GM18498 (cell line): ENCODE measurements at regions not wholly inside any gene's neighbourhood (a gene's known extent, or its start where the extent isn't known, plus 50 kb on each side); places are given as distances from the start of the nearest gene placed in this dataset.

Experiments used
- ATAC-seq: cut with Tn5 transposase; IDR thresholded peaks from one replicate; pipeline ENCODE4 v1.9.1; 2021; ENCODE audit warnings: mild to moderate bottlenecking, moderate library complexity; ENCODE audit not compliant: unreplicated experiment

DNA sequence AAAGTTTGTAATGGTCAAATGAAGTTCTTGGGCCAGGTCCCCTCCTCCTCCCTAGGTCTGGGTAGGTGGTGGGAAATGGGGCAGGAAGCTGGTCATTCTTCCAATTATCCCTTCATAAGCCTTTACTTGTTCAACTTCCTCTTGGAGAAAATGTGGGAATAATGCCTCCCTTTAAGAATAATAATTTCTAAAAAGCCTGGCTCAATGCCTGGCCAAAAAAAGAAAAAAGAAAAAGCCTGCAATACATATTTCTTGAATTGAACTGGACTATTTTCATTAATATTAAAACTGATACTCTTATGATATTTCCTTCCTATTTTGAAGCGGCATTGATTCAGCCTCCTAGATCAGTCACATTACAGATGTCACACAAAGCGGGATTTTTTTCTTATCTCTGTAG, 600.9 kb downstream of the CCDC171 start:
- no peak for ATAC-seq

GRCh38 chr9:16154521-16155078, 601.8 kb downstream of the CCDC171 start:
- ATAC-seq = peak; percentile 74

GRCh38 chr9:16155878-16156277, 603.0 kb downstream of the CCDC171 start:
- no peak for ATAC-seq

- no peak for ATAC-seq
Observed at GRCh38 chr9:16157216-16157615, 604.4 kb downstream of the CCDC171 start.

DNA sequence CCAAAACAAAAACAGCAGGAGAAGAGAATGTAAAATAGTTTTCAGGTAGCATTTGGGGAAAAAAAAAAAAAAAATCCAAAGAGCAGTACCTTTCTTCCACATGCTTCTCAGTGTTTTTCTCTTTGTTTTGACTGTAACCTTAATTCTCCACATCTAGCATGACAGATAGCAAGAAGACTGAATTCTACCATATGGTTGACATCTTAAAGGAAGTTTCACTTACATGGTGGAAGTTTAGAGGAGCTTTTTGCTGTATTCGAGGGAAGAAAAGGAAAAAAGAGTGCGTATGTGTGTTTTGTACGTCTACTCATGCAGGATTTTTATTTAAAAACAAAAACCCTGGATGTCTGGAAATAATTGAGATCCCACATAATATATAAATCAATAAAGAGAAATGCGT, 604.8 kb downstream of the CCDC171 start:
- ATAC-seq = no peak

DNA sequence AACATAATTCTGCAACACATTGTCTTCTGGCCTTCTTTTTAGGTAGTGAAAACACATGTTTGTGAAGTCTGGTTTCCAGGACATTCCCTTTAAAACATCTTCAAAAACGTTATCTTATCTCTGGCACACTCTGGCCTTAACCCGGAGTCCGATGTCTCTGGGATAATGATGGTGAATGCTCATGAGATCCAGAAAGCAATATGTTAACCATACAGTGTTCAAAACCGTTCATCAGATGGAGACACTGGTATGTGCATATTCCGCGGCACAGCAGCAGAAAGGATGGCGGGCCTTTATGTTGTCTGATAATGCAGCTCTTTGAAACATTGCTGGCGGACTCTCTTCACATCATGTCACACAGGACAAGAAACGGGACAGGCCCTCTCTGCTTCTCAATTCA, 605.2 kb downstream of the CCDC171 start:
- ATAC-seq = no peak

DNA sequence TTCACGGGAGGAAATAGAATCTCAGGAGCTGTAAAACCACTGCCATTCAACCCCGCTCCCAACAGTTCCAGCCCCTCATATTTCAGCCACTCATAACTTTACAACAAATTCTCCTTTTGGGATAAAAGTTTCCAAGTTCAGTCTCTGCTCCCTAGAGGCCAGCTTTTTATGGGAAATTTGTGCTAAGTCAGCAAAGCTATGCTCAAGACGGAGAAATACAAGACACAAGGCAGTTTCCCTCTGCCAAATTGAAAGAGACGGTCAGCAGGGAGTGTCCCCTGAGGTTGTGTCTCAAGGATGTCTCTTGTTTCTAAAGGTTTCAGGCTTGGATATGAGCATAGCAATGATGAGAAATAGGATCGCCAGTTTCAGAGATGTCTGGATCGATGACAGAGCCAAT, 608.6 kb downstream of the CCDC171 start:
- no peak for ATAC-seq

- ATAC-seq = no peak
Observed at GRCh38 chr9:16170119-16170518, 617.3 kb downstream of the CCDC171 start.

GRCh38 chr9:16171911-16172310, 619.1 kb downstream of the CCDC171 start:
- no peak for ATAC-seq

GRCh38 chr9:16172796-16173195, 620.0 kb downstream of the CCDC171 start:
- ATAC-seq = no peak

DNA sequence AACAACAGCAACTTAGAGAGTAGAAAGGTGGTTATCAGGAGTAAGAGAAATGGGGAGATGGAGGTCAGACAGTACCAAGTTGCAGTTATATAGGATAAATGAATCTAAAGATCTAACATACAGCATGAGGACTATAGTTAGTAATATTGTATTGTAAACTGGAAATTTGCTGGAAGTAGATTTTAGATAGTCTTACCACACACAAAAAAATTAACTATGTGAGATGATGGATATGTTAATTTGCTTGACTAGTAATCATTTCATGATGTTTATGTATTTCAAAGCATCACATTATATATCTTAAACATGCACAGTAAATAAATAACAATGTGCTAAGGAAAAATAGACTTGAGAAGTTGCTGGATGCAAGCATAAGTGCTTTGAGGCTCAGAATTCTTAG, 622.1 kb downstream of the CCDC171 start:
- ATAC-seq = no peak

- no peak for ATAC-seq
Observed at GRCh38 chr9:16175461-16175860, 622.6 kb downstream of the CCDC171 start.

DNA sequence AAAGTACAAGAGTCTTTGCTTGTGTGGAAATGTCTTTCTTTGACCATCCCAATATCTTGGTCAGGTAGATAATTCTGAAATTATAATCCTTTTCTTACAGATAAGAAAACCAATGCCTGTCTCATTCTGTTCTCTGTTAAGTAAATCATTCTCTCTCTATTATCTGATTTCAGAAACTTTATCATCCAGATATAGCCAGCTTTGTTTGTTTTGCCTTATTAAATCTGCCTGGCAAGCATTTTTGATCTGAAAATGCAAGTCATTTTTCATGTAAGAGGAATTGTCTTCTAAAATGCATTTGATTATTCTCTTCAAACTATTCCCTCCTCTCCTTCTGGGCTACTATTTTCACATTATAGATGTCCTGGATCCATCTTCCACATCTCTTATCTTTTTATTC, 625.5 kb downstream of the CCDC171 start:
- ATAC-seq = no peak

DNA sequence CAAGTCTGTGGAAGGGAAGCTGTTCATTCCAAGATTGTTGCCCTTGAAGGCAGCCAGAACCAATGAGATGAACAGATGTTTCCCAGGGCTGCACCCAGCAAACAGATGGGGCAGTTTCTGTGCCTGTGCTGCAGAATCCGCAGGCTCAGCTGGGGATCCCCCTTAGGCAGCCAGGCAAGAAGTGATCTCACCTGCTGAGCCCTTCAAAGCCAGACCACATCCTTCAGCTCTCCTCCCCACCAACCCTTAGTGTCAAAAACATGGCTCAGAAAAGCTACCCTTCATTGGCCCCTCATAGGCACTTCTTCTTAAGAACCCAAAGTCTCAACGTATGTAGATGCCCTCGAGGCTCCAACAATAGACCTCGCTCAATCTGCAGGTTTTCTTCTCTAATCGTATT, 626.7 kb downstream of the CCDC171 start:
- ATAC-seq = no peak

DNA sequence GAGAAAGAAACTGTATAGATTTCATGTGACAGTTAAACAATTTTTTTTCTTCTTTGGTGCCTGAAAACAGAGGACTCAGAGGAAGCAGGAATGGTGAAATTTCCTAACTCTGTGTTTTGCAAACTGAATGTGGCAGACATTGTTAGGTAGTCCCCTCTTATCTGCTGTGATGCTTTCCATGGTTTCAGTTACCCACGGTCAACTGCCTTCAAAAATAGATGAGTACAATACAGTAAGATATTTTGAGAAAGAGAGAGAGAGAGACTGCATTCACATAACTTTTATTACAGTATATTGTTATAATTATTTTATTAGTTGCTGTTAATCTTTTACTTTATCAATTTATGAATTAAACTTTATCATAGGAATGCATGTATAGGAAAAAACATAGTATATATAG, 627.2 kb downstream of the CCDC171 start:
- no peak for ATAC-seq

DNA sequence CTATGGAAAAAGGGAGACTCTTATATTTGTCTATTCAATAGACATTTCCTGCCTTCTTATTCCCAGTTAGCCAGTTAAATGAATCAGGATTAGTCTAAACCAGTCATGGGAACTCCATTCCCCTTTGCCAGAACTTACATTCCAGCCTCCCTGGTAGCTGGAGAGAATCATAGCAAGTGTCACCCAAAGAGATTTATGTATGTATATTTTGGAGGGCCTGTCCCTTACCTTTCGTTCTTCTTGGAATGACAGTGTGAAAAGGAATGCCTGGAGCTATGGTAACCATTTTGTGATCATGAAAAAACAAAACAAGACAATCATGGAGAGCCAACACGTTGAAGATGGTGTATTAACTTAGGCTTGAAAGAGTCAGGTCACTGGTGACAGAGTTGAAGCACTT, 627.7 kb downstream of the CCDC171 start:
- ATAC-seq = no peak

- no peak for ATAC-seq
Observed at GRCh38 chr9:16181539-16181938, 628.7 kb downstream of the CCDC171 start.

DNA sequence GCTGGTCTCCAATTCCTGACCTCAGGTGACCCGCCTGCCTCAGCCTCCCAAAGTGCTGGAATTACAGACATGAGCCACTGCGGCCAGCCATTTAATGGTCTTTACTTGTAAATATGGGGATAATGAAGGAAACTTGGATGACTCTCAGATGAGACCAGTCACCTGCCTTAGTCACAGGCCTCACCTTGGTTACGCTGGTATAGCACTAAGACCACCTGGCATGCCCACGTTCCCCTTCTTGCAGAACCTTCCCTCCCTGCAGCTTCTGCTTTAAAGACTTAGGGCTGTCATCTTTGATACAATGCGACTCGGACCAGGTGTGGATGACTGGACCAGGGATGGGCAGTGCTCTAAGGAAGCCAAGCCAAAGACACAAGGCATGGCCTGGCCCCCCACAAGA, 629.9 kb downstream of the CCDC171 start:
- ATAC-seq = no peak

DNA sequence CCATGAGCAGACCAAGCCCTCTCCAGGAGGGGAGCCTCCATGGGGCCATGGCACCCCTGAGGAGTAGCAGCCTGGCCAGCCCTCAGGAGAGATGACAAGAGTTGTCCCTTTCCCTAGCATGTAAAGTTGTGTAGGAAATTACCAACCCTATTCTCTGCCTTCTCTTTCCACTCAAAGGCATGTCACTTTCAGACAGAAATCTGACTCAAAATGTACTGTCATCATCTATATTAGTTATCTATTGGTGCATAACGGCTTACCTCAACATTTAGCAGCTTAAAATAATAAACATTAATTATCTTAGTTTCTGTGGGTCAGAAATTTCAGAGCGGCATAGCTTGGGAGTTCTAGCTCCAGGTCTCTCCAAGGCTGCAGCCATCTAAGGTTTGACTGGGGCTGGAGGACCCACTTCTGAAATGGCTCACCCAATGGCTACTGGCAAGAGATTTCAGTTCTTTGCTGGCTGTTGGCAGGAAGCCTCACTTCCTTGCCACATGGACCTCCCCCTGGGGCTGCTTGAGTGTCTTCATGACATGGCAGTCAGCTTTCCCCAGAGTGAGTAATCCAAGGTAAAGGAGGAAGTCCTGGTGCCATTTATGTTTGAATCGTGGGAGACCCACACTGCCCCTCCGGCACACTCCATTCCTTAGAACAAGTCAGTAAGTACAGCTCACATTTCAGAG, 632.3 kb downstream of the CCDC171 start:
- no peak for ATAC-seq

GRCh38 chr9:16191191-16191590, 638.3 kb downstream of the CCDC171 start:
- ATAC-seq = no peak

DNA sequence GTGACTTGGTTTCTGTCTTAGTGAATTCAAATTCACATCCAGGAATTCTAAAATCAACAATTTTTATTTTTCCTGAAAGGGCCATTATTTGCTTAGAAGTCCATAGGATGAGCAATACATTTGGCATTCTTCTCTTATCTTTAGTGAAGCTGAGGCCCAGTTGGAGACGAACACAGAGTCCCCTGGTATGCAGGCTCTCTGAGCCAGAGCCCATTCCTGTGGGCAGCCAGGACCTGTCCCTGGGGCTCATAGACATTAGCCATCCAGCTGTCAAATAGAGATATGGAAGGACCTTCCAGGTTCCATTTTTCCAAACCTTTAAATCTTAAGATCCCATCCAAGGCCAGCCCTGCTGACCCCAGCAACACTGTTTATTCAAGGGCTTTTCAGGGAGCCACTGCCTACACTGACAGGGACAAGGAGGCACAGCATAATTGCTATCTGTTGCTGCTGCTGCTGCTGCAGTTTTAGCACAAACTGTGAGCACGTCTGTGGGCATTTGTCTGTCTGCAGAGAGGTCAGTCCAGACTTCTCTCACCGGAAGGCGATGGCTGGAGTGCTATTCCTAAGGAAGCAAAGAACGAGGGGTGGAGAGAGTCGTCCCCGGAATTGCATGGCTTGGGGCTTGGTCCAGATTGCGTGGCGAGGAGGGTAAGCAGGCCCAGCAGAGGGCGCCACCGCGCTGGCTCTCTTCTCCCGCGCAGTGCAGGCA, 639.0 kb downstream of the CCDC171 start:
- peak; percentile 74 for ATAC-seq

- ATAC-seq = no peak
Observed at GRCh38 chr9:16192403-16193017, 639.7 kb downstream of the CCDC171 start.
